ENCODE measurements at regions not wholly inside any gene's neighbourhood (a gene's known extent, or its start where the extent isn't known, plus 50 kb on each side); places are given as distances from the start of the nearest gene placed in this dataset.

- TF ChIP-seq CTCF (conservative IDR thresholded peaks at IDR 0.05; ENCODE audit: low read depth, low read length), result no peak
- no peak for TF ChIP-seq EZH2 (IDR thresholded peaks at IDR 0.05; ENCODE audit: borderline replicate concordance, low read depth, low read length, poor library complexity, severe bottlenecking)
These were observed 461.9 kb downstream of the EFNA5 start for GRCh38 chr5:107208867-107209266.

Measured in A673 (cell line).